Heart right ventricle (tissue), 16 donors: ENCODE measurements at regions not wholly inside any gene's neighbourhood (a gene's known extent, or its start where the extent isn't known, plus 50 kb on each side); places are given as distances from the start of the nearest gene placed in this dataset.

Experiments used
- ATAC-seq, 8 donors: fragments of 200-7000 bp; cut with Tn5 transposase; one replicate each; pipeline ENCODE4 v1.9.1; 2020; ENCODE audit warnings: mild to moderate bottlenecking in 8 of 8, moderate library complexity in 8 of 8, moderate number of reproducible peaks in 1 of 8
- DNase-seq, 2 donors: peaks; one replicate each; pipeline ENCODE4 v3.0.0-alpha.2; 2020
- H3K27ac ChIP-seq, 10 donors: fragments of 200-600 bp; sonication (generic) in 2 of 10; one replicate each; pipeline versions ENCODE4 v1.5.0 to v1.8.0; 2020 to 2022; ENCODE audit warnings: mild to moderate bottlenecking in 3 of 10
- H3K27me3 ChIP-seq, 7 donors: fragments of 200-600 bp; one replicate each; pipeline ENCODE4 v1.8.0; 2021 to 2022; ENCODE audit warnings: mild to moderate bottlenecking in 2 of 7
- H3K36me3 ChIP-seq, 9 donors: fragments of 200-600 bp; sonication (generic) in 1 of 9; one replicate each; pipeline versions ENCODE4 v1.5.0 to v1.8.0; 2020 to 2022; ENCODE audit warnings: mild to moderate bottlenecking in 2 of 9
- H3K4me1 ChIP-seq, 9 donors: fragments of 200-600 bp; sonication (generic) in 1 of 9; one replicate each; pipeline versions ENCODE4 v1.5.0 to v1.8.0; 2020 to 2022; ENCODE audit warnings: mild to moderate bottlenecking in 4 of 9
- H3K4me3 ChIP-seq, 10 donors: fragments of 200-600 bp; sonication (generic) in 2 of 10; one replicate each; pipeline versions ENCODE4 v1.5.0 to v1.8.0; 2020 to 2022; ENCODE audit warnings: mild to moderate bottlenecking in 7 of 10, moderate library complexity in 2 of 10
- H3K9me3 ChIP-seq, 11 donors: fragments of 200-600 bp in 10 of 11; sonication (generic) in 2 of 11; one replicate each; pipeline versions ENCODE4 v1.5.0 to v1.8.0; 2013 to 2022; ENCODE audit warnings: mild to moderate bottlenecking in 2 of 11, control low read depth in 1 of 11, moderate library complexity in 1 of 11
- WGBS, 2 donors: extraction: QIAGEN DNeasy Blood & Tissue Kit; methylation state at CpG; one replicate each; pipeline ENCODE4 v1.1.7; 2013; ENCODE audit warnings: inconsistent platforms in 1 of 2; 5-methylcytosine and 5-hydroxymethylcytosine counted together
- intact Hi-C, 10 donors: fragments of 100-400 bp; cut with DNase I; formaldehyde crosslinking; loops; one replicate each; pipeline versions ENCODE4 v1.11.1 to v1.14.2; 2022
- TF ChIP-seq, protein P1 (sequence below), 9 donors: fragments of 200-600 bp; sonication (generic) in 2 of 9; IDR thresholded peaks; one replicate each; pipeline versions ENCODE4 v1.5.0 to v1.8.0; 2021 to 2022; ENCODE audit warnings: antibody characterized with exemption in 9 of 9, mild to moderate bottlenecking in 5 of 9, moderate library complexity in 1 of 9
- donor health status: Arrhythmogenic right ventricular cardiomyopathy.
- donor health status: ischemic (EF 13 %, LVEDD 7.1; RV severe dilation, severe dysfunction).
- donor health status: healthy with polysubstance abuse.
- donor health status: DM: no; HTN: yes; CAD: no.
- donor health status: DM: no; HTN: no; CAD: no.
- donor health status: ischemic (EF 25% LVEDD 6.9; RV normal size, moderate dysfunction).
- donor health status: ischemic (EF 25% LVEDD 5.7; RV mildly dilated, moderate dysfunction).
- donor health status: healthy.
- donor health status: DM: yes; HTN: yes; CAD: no.
- donor health status: Ischemic cardiomyopathy.
- donor health status: ischemic (EF 35%, LVEDD 5.7; RV mildly dilated, moderate dysfunction).
- donor health status: nonischemic (EF 11% LVEDD 7.7; RV severe dilation, severe dysfunction).
- donor health status: DM: yes; HTN: yes; CAD: no.
- donor health status: PGD.
- donor health status: ischemic (EF 29% LVEDD 5.4; RV normal size, mild dysfunction).
- donor health status: nonischemic (EF 23%, LVEDD 6.1; RV moderate dilation, normal function).

DNA sequence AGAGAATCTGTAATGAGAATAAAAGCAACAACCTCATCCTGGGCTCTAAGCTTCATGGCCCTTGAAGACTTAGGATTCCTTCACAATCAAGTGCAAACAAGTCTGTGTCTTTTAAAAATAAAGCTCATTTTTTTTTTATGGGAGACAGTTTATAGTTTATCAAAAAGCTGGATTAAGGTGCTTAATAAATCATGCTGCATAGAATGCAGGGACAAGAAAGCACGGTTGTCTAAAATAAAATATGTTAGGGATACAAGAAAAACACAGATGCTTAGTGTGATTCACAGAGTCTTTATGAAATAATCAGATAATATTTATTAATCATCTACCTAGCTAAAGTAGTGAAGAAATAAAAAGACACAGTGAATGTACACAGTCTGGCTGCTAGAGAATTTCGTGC lies 2045.9 kb upstream of the WWC1 start:
- Histone ChIP-seq H3K4me3 (no peak overlapping the region), H3K36me3 (no peaks in the 10 kb centered on the region), H3K27me3 (no peaks in the 10 kb centered on the region), H3K4me1 (no peaks in the 10 kb centered on the region), H3K9me3 (peaks cover 0 to 5% (median 0%) of the 10 kb centered on the region in 11 donors), H3K27ac (no peak overlapping the region)
- no peak for DNase-seq
- ATAC-seq = no peak
- WGBS, 2 donors = 86 to 88% methylated on average over 2 of the region's 2 CpGs
- intact Hi-C loops = no loop called here
- TF ChIP-seq, protein P1, sequence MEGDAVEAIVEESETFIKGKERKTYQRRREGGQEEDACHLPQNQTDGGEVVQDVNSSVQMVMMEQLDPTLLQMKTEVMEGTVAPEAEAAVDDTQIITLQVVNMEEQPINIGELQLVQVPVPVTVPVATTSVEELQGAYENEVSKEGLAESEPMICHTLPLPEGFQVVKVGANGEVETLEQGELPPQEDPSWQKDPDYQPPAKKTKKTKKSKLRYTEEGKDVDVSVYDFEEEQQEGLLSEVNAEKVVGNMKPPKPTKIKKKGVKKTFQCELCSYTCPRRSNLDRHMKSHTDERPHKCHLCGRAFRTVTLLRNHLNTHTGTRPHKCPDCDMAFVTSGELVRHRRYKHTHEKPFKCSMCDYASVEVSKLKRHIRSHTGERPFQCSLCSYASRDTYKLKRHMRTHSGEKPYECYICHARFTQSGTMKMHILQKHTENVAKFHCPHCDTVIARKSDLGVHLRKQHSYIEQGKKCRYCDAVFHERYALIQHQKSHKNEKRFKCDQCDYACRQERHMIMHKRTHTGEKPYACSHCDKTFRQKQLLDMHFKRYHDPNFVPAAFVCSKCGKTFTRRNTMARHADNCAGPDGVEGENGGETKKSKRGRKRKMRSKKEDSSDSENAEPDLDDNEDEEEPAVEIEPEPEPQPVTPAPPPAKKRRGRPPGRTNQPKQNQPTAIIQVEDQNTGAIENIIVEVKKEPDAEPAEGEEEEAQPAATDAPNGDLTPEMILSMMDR (IDR thresholded peaks at IDR 0.05) = no peak

DNA sequence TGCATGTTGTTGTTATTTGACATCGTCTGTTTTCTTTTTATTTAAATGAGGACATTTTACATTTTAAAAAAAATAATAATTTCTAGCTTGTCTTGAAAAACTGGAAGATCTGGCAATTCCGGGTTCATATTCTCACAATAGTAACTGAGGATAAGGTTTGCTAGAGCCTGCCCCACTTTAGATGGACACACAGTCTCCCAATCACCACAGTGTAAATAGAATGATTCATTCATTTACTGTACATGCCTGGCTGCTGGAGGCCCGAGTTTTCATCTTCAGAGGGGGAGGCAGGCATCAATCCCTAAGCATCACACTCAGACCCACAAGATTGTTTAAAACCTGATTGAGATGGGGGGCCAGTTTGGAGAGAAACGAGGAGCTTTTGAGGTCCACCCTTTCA lies 2039.7 kb upstream of the WWC1 start:
- no peak for ATAC-seq
- 67 to 70% methylated on average over 4 of the region's 4 CpGs for WGBS, 2 donors
- intact Hi-C loops = no loop called here

DNA sequence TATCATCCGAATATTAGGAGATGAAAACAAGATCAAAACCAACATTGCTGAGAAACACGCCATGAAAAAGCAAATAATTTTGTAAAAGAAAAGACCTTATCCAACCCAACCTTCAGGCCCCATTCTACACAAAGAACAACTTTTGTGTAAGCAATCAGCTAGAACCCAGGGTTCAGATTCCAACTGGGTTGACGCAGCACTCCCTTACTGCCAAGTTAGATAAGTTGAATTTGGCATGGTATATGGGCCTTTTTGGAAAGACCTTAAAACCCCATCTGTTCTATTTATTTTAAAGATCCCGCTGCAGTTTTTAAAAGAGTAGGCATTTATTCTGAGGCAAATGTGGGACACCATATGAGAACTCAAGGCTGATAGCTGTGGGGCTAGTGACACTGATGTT lies 2033.8 kb upstream of the WWC1 start:
- H3K9me3 ChIP-seq = peaks cover 0 to 4% (median 0%) of the 10 kb centered on the region in 11 donors
- ATAC-seq (no peak), DNase-seq (no peak)
- no peaks in the 10 kb centered on the region for H3K36me3 ChIP-seq
- no peak overlapping the region for H3K4me3 ChIP-seq
- WGBS, 2 donors = 72 to 79% methylated on average over 4 of the region's 4 CpGs
- H3K27ac ChIP-seq = no peak overlapping the region
- no peaks in the 10 kb centered on the region for H3K4me1 ChIP-seq
- no peaks in the 10 kb centered on the region for H3K27me3 ChIP-seq
- intact Hi-C loops = no loop called here
- TF ChIP-seq, protein P1 (IDR thresholded peaks at IDR 0.05) = no peak

More for the DNA sequence above, 2039.7 kb upstream of the WWC1 start:
- no peak overlapping the region for H3K4me3 ChIP-seq
- no peaks in the 10 kb centered on the region for H3K36me3 ChIP-seq
- no peak for DNase-seq
- no peaks in the 10 kb centered on the region for H3K27me3 ChIP-seq
- peaks cover 0 to 4% (median 0%) of the 10 kb centered on the region in 11 donors for H3K9me3 ChIP-seq
- TF ChIP-seq, protein P1 (IDR thresholded peaks at IDR 0.05) = no peak
- no peak overlapping the region for H3K27ac ChIP-seq
- H3K4me1 ChIP-seq = no peaks in the 10 kb centered on the region

DNA sequence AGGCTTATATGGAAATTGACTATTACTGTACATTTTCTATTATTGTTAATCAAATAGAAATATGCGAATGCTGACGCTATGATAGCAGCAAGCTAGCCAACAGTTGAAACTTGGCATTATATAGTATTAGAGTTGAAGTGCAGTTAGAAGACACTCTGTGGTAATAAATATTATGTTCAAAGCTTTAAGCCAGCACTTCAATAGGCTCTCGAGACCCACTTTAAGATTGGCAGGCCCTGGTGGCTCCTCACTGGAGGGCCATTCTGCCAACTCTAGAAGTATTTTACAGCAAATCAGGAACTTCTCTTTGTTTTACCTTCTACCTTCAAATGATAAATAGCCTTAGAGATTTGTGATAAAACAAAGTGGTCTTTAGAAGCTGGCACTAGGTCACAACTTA lies 2029.0 kb upstream of the WWC1 start:
- Histone ChIP-seq H3K4me3 (no peak overlapping the region), H3K4me1 (no peaks in the 10 kb centered on the region), H3K27ac (no peak overlapping the region), H3K9me3 (no peaks in the 10 kb centered on the region), H3K36me3 (no peaks in the 10 kb centered on the region), H3K27me3 (no peaks in the 10 kb centered on the region)
- TF ChIP-seq, protein P1 (IDR thresholded peaks at IDR 0.05) = no peak
- no peak for ATAC-seq
- 91 to 92% methylated on average over 3 of the region's 3 CpGs for WGBS, 2 donors
- intact Hi-C loops = loop anchor here in 1 of 10 donors (5.0 kb wide), 1 partner anchor 1560 kb away; no protein-coding TSS in a partner anchor
- DNase-seq = no peak
